Glutamatergic neuron (in vitro differentiated cells): ENCODE measurements at regions not wholly inside any gene's neighbourhood (a gene's known extent, or its start where the extent isn't known, plus 50 kb on each side); places are given as distances from the start of the nearest gene placed in this dataset.

Experiments
- DNase-seq: peaks from one replicate; pipeline ENCODE4 v3.0.0; 2022
- H3K27ac Mint-ChIP-seq: one replicate; pipeline ENCODE4 v1.8.0; 2020; ENCODE audit warnings: mild to moderate bottlenecking, mixed read lengths, inconsistent platforms; ENCODE audit not compliant: unreplicated experiment
- H3K27me3 Mint-ChIP-seq: one replicate; pipeline ENCODE4 v1.8.0; 2020; ENCODE audit warnings: mild to moderate bottlenecking, moderate library complexity, mixed read lengths, inconsistent platforms; ENCODE audit not compliant: unreplicated experiment
- H3K36me3 Mint-ChIP-seq: one replicate; pipeline ENCODE4 v1.8.0; 2020; ENCODE audit warnings: mild to moderate bottlenecking, mixed read lengths, inconsistent platforms; ENCODE audit not compliant: unreplicated experiment
- H3K4me1 Mint-ChIP-seq: one replicate; pipeline ENCODE4 v1.8.0; 2020; ENCODE audit warnings: mild to moderate bottlenecking, low read depth, mixed read lengths, inconsistent platforms; ENCODE audit not compliant: unreplicated experiment
- H3K4me3 Mint-ChIP-seq: one replicate; pipeline ENCODE4 v1.8.0; 2020; ENCODE audit warnings: mild to moderate bottlenecking, mixed read lengths, inconsistent platforms; ENCODE audit not compliant: unreplicated experiment
- H3K9me3 Mint-ChIP-seq: one replicate; pipeline ENCODE4 v1.8.0; 2020; ENCODE audit warnings: mild to moderate bottlenecking, moderate library complexity, mixed read lengths, inconsistent platforms; ENCODE audit not compliant: unreplicated experiment
- CTCF ChIP-seq: fragments of 200-600 bp; sonication (generic); IDR thresholded peaks from one replicate; pipeline ENCODE4 v1.5.0; 2021; ENCODE audit not compliant: partially characterized antibody, unreplicated experiment

DNA sequence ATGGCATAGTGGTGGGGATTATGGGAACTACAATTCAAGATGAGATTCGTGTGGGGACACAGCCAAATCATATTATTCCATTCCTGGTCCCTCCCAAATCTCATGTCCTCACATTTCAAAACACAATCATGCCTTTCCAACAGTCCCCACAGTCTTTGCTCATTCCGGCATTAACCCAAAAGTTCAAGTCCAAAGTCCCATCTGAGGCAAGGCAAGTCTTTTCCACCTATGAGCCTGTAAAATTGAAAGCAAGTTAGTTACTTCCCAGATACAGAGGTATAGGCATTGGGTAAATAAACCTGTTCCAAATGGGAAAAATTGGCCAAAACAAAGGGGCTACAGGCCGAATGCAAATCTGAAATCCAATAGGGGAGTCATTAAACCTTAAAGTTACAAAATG lies 1063.2 kb downstream of the CDH11 start:
- no peaks in the 10 kb centered on the region for H3K36me3 Mint-ChIP-seq
- no peak overlapping the region for H3K27ac Mint-ChIP-seq
- H3K27me3 Mint-ChIP-seq: no peaks in the 10 kb centered on the region
- no peak overlapping the region for H3K4me3 Mint-ChIP-seq
- H3K9me3 Mint-ChIP-seq: no peaks in the 10 kb centered on the region
- H3K4me1 Mint-ChIP-seq: no peaks in the 10 kb centered on the region
- no peak for DNase-seq
- TF ChIP-seq CTCF: no peak

- TF ChIP-seq CTCF: no peak
- no peak overlapping the region for H3K27ac Mint-ChIP-seq
- peaks cover 17% of the 10 kb centered on the region for H3K36me3 Mint-ChIP-seq
- no peak overlapping the region for H3K4me3 Mint-ChIP-seq
- no peak for DNase-seq
- peaks cover 6% of the 10 kb centered on the region for H3K9me3 Mint-ChIP-seq
- no peaks in the 10 kb centered on the region for H3K27me3 Mint-ChIP-seq
- no peaks in the 10 kb centered on the region for H3K4me1 Mint-ChIP-seq
These were observed 1070.0 kb downstream of the CDH11 start for GRCh38 chr16:64051824-64052223.

- no peak overlapping the region for H3K27ac Mint-ChIP-seq
- H3K9me3 Mint-ChIP-seq: peaks cover 2% of the 10 kb centered on the region
- H3K4me3 Mint-ChIP-seq: no peak overlapping the region
- no peak for DNase-seq
- H3K4me1 Mint-ChIP-seq: no peaks in the 10 kb centered on the region
- no peak for TF ChIP-seq CTCF
- H3K36me3 Mint-ChIP-seq: peaks cover 10% of the 10 kb centered on the region
- no peaks in the 10 kb centered on the region for H3K27me3 Mint-ChIP-seq
These were observed 1074.0 kb downstream of the CDH11 start for GRCh38 chr16:64047878-64048277.

DNA sequence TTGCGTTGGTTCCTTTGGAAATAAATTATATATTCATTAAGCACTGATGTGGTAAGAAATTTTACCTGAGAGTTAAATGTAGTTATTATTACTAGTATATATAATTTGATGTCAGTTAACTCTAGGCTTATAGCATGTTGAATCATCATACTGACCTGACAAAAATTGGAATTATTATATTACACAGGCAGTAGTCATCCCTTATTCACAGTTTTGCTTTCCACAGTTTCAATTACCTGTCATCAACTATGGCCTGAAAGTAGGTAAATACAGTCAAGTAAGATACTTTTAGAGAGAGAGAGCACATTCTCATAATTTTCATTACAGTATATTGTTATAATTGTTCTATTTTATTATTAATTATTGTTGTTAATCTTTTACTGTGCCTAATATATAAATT lies 1074.7 kb downstream of the CDH11 start:
- Mint-ChIP-seq H3K9me3 (peaks cover 2% of the 10 kb centered on the region), H3K4me3 (no peak overlapping the region)

GRCh38 chr16:64035337-64035736 lies 1086.5 kb downstream of the CDH11 start:
- Mint-ChIP-seq H3K36me3 (no peaks in the 10 kb centered on the region), H3K27ac (no peak overlapping the region), H3K4me3 (no peak overlapping the region), H3K4me1 (no peaks in the 10 kb centered on the region), H3K27me3 (no peaks in the 10 kb centered on the region), H3K9me3 (no peaks in the 10 kb centered on the region)
- TF ChIP-seq CTCF: no peak
- DNase-seq: no peak

More for the DNA sequence above, 1074.7 kb downstream of the CDH11 start:
- Mint-ChIP-seq H3K27ac (no peak overlapping the region), H3K36me3 (peaks cover 5% of the 10 kb centered on the region), H3K4me1 (no peaks in the 10 kb centered on the region), H3K27me3 (no peaks in the 10 kb centered on the region)
- no peak for DNase-seq
- TF ChIP-seq CTCF: no peak
